ENCODE measurements at regions not wholly inside any gene's neighbourhood (a gene's known extent, or its start where the extent isn't known, plus 50 kb on each side); places are given as distances from the start of the nearest gene placed in this dataset.

GRCh38 chr3:102141928-102142239 lies 292.6 kb downstream of the NFKBIZ start:
- TF ChIP-seq GABPA (IDR thresholded peaks at IDR 0.05 in 1 of 2, conservative IDR thresholded peaks at IDR 0.05 in 1 of 2) (no peak), NR2F2 (IDR thresholded peaks at IDR 0.05) (no peak), JUND (IDR thresholded peaks at IDR 0.05) (no peak), HNF4A (conservative IDR thresholded peaks at IDR 0.05) (no peak), FOXA2 (IDR thresholded peaks at IDR 0.05) (no peak), CTCF (IDR thresholded peaks at IDR 0.05; ENCODE audit: low read depth, low read length, missing input control) (no peak), REST (IDR thresholded peaks at IDR 0.05) (no peak), EGR1 (IDR thresholded peaks at IDR 0.05; ENCODE audit: low read depth in 2 of 2) (no peak), YY1 (IDR thresholded peaks at IDR 0.05) (no peak), ATF3 (IDR thresholded peaks at IDR 0.05) (no peak), SP1 (IDR thresholded peaks at IDR 0.05) (no peak), FOXA1 (IDR thresholded peaks at IDR 0.05) (no peak)
- WGBS, result 88% methylated on average over 1 of the region's 1 CpG
- no peak for DNase-seq (ENCODE audit: low spot score)
- no peaks in the 10 kb centered on the region for H3K27me3 ChIP-seq (ENCODE audit: control insufficient read depth in 4 of 4, insufficient read depth in 4 of 4, low read length in 3 of 4)
- H3K27ac ChIP-seq (ENCODE audit: low read depth in 1 of 2, low read length in 2 of 2), result no peak overlapping the region
- H3K36me3 ChIP-seq (ENCODE audit: control insufficient read depth in 4 of 4, insufficient read depth in 3 of 4, low read depth in 1 of 4, low read length in 3 of 4), result no peaks in the 10 kb centered on the region
- peaks cover 0 to 2% (median 0%) of the 10 kb centered on the region in 4 donors for H3K4me1 ChIP-seq (ENCODE audit: control insufficient read depth in 4 of 4, insufficient read depth in 4 of 4, low read length in 3 of 4)
- no peak overlapping the region for H3K4me3 ChIP-seq (ENCODE audit: low read depth in 1 of 3, low read length in 3 of 3)
- H3K9ac ChIP-seq (ENCODE audit: low read depth in 1 of 2, low read length in 2 of 2), result no peak overlapping the region
- no peaks in the 10 kb centered on the region for H3K9me3 ChIP-seq (ENCODE audit: control insufficient read depth in 4 of 4, low read length in 3 of 4)

- Histone ChIP-seq H3K9ac (ENCODE audit: low read depth in 1 of 2, low read length in 2 of 2) (no peak overlapping the region), H3K4me3 (ENCODE audit: low read depth in 1 of 3, low read length in 3 of 3) (no peak overlapping the region), H3K4me1 (ENCODE audit: control insufficient read depth in 4 of 4, insufficient read depth in 4 of 4, low read length in 3 of 4) (peaks cover 0 to 2% (median 0%) of the 10 kb centered on the region in 4 donors), H3K36me3 (ENCODE audit: control insufficient read depth in 4 of 4, insufficient read depth in 3 of 4, low read depth in 1 of 4, low read length in 3 of 4) (no peaks in the 10 kb centered on the region), H3K9me3 (ENCODE audit: control insufficient read depth in 4 of 4, low read length in 3 of 4) (no peaks in the 10 kb centered on the region), H3K27me3 (ENCODE audit: control insufficient read depth in 4 of 4, insufficient read depth in 4 of 4, low read length in 3 of 4) (no peaks in the 10 kb centered on the region), H3K27ac (ENCODE audit: low read depth in 1 of 2, low read length in 2 of 2) (no peak overlapping the region)
- 78% methylated on average over 2 of the region's 2 CpGs for WGBS
- no peak for TF ChIP-seq ATF3 (IDR thresholded peaks at IDR 0.05)
- TF ChIP-seq SP1 (IDR thresholded peaks at IDR 0.05), result no peak
- no peak for TF ChIP-seq FOXA1 (IDR thresholded peaks at IDR 0.05)
- no peak for TF ChIP-seq HNF4A (conservative IDR thresholded peaks at IDR 0.05)
- TF ChIP-seq ZBTB33 (IDR thresholded peaks at IDR 0.05), result no peak
- TF ChIP-seq JUND (IDR thresholded peaks at IDR 0.05), result no peak
- DNase-seq (ENCODE audit: low spot score), result no peak
Measured at GRCh38 chr3:102142379-102143060, 292.3 kb upstream of the ZPLD1 start.
